ENCODE measurements at regions not wholly inside any gene's neighbourhood (a gene's known extent, or its start where the extent isn't known, plus 50 kb on each side); places are given as distances from the start of the nearest gene placed in this dataset.

DNA sequence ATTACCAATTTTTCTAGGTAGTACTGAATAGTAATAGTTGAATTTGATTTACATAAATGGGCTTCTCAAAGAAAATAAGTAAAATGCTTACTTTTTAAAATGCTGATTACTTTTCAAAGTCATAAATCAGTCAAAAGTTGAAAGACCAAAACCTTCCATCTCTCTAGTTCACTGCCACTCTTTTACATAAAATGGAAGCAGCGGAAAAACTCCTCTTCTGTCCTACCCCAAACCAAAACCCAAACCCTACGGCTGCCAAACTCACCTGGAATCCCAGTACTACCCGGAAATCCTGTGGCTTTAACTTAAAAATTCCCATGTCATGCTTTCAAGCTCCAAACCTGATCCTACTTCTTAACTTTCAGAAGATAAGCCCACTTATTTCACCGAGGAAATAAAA, 81.2 kb upstream of the MAPRE2 start:
- Histone ChIP-seq H3K27ac (ENCODE audit: low read depth, low read length) (no peak overlapping the region), H3K9ac (ENCODE audit: low read length) (no peak overlapping the region), H3K4me3 (ENCODE audit: low read depth in 1 of 2, low read length in 2 of 2) (no peak overlapping the region), H3K27me3 (ENCODE audit: control insufficient read depth in 1 of 2, insufficient read depth in 2 of 2, low read length in 2 of 2) (no peaks in the 10 kb centered on the region), H3K4me1 (ENCODE audit: insufficient read depth, low read length) (no peaks in the 10 kb centered on the region), H3K9me3 (ENCODE audit: low read length) (no peaks in the 10 kb centered on the region), H3K36me3 (ENCODE audit: insufficient read depth, low read length) (no peaks in the 10 kb centered on the region)

GRCh38 chr18:34965108-34965507, 76.1 kb upstream of the MAPRE2 start:
- no peak overlapping the region for H3K27ac ChIP-seq (ENCODE audit: low read depth, low read length)
- no peak overlapping the region for H3K4me3 ChIP-seq (ENCODE audit: low read depth in 1 of 2, low read length in 2 of 2)
- H3K36me3 ChIP-seq (ENCODE audit: insufficient read depth, low read length) = no peaks in the 10 kb centered on the region
- no peaks in the 10 kb centered on the region for H3K4me1 ChIP-seq (ENCODE audit: insufficient read depth, low read length)
- no peaks in the 10 kb centered on the region for H3K27me3 ChIP-seq (ENCODE audit: control insufficient read depth in 1 of 2, insufficient read depth in 2 of 2, low read length in 2 of 2)
- H3K9ac ChIP-seq (ENCODE audit: low read length) = no peak overlapping the region
- H3K9me3 ChIP-seq (ENCODE audit: low read length) = no peaks in the 10 kb centered on the region

DNA sequence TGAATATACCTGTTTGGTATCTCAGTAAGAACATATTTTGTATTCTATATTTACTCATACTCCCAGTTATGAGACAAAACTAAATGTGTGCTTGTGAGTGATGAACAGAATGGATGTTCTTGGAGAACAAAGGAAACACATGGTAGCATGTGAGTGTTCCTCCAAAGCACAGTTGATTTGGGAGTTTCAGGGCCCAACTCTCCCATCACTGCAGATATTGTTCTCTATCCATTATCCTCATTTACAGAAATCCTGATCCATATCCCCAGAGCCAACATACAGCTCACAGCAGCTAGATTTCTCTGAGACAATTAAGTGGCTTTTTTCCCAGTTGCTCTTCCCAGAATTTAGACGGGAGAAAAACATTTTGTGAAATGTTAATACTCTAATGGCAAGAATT, 75.6 kb upstream of the MAPRE2 start:
- H3K9me3 ChIP-seq (ENCODE audit: low read length) = no peaks in the 10 kb centered on the region
- H3K9ac ChIP-seq (ENCODE audit: low read length) = no peak overlapping the region
- no peak overlapping the region for H3K4me3 ChIP-seq (ENCODE audit: low read depth in 1 of 2, low read length in 2 of 2)
- H3K36me3 ChIP-seq (ENCODE audit: insufficient read depth, low read length) = no peaks in the 10 kb centered on the region
- H3K4me1 ChIP-seq (ENCODE audit: insufficient read depth, low read length) = no peaks in the 10 kb centered on the region
- no peak overlapping the region for H3K27ac ChIP-seq (ENCODE audit: low read depth, low read length)
- H3K27me3 ChIP-seq (ENCODE audit: control insufficient read depth in 1 of 2, insufficient read depth in 2 of 2, low read length in 2 of 2) = no peaks in the 10 kb centered on the region

- no peaks in the 10 kb centered on the region for H3K4me1 ChIP-seq (ENCODE audit: insufficient read depth, low read length)
- no peak overlapping the region for H3K4me3 ChIP-seq (ENCODE audit: low read depth in 1 of 2, low read length in 2 of 2)
- H3K36me3 ChIP-seq (ENCODE audit: insufficient read depth, low read length) = no peaks in the 10 kb centered on the region
- H3K27me3 ChIP-seq (ENCODE audit: control insufficient read depth in 1 of 2, insufficient read depth in 2 of 2, low read length in 2 of 2) = no peaks in the 10 kb centered on the region
- H3K27ac ChIP-seq (ENCODE audit: low read depth, low read length) = no peak overlapping the region
- H3K9me3 ChIP-seq (ENCODE audit: low read length) = no peaks in the 10 kb centered on the region
- no peak overlapping the region for H3K9ac ChIP-seq (ENCODE audit: low read length)
Observed at GRCh38 chr18:34970106-34970505, 71.1 kb upstream of the MAPRE2 start.

GRCh38 chr18:34971313-34971712, 69.9 kb upstream of the MAPRE2 start:
- Histone ChIP-seq H3K9me3 (ENCODE audit: low read length) (no peaks in the 10 kb centered on the region), H3K36me3 (ENCODE audit: insufficient read depth, low read length) (no peaks in the 10 kb centered on the region), H3K4me1 (ENCODE audit: insufficient read depth, low read length) (no peaks in the 10 kb centered on the region), H3K27ac (ENCODE audit: low read depth, low read length) (no peak overlapping the region), H3K27me3 (ENCODE audit: control insufficient read depth in 1 of 2, insufficient read depth in 2 of 2, low read length in 2 of 2) (no peaks in the 10 kb centered on the region), H3K9ac (ENCODE audit: low read length) (no peak overlapping the region), H3K4me3 (ENCODE audit: low read depth in 1 of 2, low read length in 2 of 2) (no peak overlapping the region)

DNA sequence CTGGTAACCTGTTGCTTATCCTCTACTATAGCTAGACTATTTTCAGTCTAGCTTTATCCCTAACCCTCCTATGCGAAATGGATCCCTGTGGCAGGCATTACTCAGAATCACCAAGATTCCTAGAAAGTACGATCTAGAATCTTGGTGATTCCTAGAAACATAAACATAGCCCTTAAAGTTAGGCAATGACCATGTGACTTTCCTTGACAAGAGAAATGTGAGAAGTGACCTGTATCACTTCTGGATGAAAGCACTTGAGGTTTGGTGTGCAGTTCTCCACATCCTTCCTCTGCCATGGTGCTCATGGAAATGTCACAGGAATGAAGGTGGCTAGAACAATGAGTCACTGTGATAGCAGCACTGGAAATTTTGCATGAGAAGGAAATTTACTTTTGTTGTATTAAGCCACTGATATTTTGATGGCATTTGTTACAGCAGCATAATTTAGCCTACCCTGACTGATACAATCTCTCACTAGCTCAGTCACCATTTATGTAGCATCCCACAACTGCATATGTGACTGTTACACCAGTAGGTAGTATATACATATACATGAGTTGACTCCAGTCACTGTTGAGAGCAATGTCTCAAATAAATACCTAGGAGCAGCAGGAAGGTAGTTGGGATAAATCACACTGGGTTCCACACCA, 68.3 kb upstream of the MAPRE2 start:
- Histone ChIP-seq H3K4me1 (ENCODE audit: insufficient read depth, low read length) (no peaks in the 10 kb centered on the region), H3K4me3 (ENCODE audit: low read depth in 1 of 2, low read length in 2 of 2) (no peak overlapping the region), H3K27ac (ENCODE audit: low read depth, low read length) (no peak overlapping the region), H3K36me3 (ENCODE audit: insufficient read depth, low read length) (no peaks in the 10 kb centered on the region), H3K9me3 (ENCODE audit: low read length) (no peaks in the 10 kb centered on the region), H3K27me3 (ENCODE audit: control insufficient read depth in 1 of 2, insufficient read depth in 2 of 2, low read length in 2 of 2) (peaks cover 0 to 4% of the 10 kb centered on the region in 2 donors), H3K9ac (ENCODE audit: low read length) (no peak overlapping the region)

GRCh38 chr18:34976123-34976522, 65.1 kb upstream of the MAPRE2 start:
- Histone ChIP-seq H3K36me3 (ENCODE audit: insufficient read depth, low read length) (no peaks in the 10 kb centered on the region), H3K9me3 (ENCODE audit: low read length) (no peaks in the 10 kb centered on the region), H3K9ac (ENCODE audit: low read length) (no peak overlapping the region), H3K27me3 (ENCODE audit: control insufficient read depth in 1 of 2, insufficient read depth in 2 of 2, low read length in 2 of 2) (peaks cover 0 to 4% of the 10 kb centered on the region in 2 donors), H3K4me3 (ENCODE audit: low read depth in 1 of 2, low read length in 2 of 2) (peak overlapping the region in 1 of 2 donors; percentile 66), H3K27ac (ENCODE audit: low read depth, low read length) (no peak overlapping the region), H3K4me1 (ENCODE audit: insufficient read depth, low read length) (peaks cover 8% of the 10 kb centered on the region)

DNA sequence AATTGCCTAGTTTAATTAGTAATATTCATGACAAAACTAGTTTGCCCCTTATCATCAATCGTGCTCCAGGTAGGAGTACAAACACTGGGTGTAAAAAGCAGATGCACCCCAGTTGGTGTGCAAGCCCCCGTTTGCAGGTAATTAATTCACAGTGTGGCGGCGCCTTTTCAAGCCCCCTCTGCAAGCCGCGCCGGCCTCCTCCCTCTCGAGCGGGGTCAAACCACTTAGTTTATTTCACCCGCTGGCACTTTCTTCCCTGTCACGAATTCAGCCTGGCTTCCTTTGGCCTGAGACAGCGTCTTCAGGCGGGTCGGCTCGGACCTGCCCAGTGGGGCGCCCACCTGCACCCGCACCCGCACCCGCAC, 64.7 kb upstream of the MAPRE2 start:
- H3K4me1 ChIP-seq (ENCODE audit: insufficient read depth, low read length) = peaks cover 8% of the 10 kb centered on the region
- no peaks in the 10 kb centered on the region for H3K9me3 ChIP-seq (ENCODE audit: low read length)
- H3K27me3 ChIP-seq (ENCODE audit: control insufficient read depth in 1 of 2, insufficient read depth in 2 of 2, low read length in 2 of 2) = peaks cover 0 to 4% of the 10 kb centered on the region in 2 donors
- no peak overlapping the region for H3K27ac ChIP-seq (ENCODE audit: low read depth, low read length)
- H3K36me3 ChIP-seq (ENCODE audit: insufficient read depth, low read length) = no peaks in the 10 kb centered on the region
- H3K9ac ChIP-seq (ENCODE audit: low read length) = no peak overlapping the region
- peak overlapping the region; percentile 66 to 88 for H3K4me3 ChIP-seq (ENCODE audit: low read depth in 1 of 2, low read length in 2 of 2)

- Histone ChIP-seq H3K4me3 (ENCODE audit: low read depth in 1 of 2, low read length in 2 of 2) (peak overlapping the region; percentile 66 to 88), H3K27me3 (ENCODE audit: control insufficient read depth in 1 of 2, insufficient read depth in 2 of 2, low read length in 2 of 2) (peaks cover 0 to 4% of the 10 kb centered on the region in 2 donors), H3K36me3 (ENCODE audit: insufficient read depth, low read length) (no peaks in the 10 kb centered on the region), H3K4me1 (ENCODE audit: insufficient read depth, low read length) (peaks cover 8% of the 10 kb centered on the region), H3K9me3 (ENCODE audit: low read length) (no peaks in the 10 kb centered on the region), H3K9ac (ENCODE audit: low read length) (peak overlapping the region; percentile 67), H3K27ac (ENCODE audit: low read depth, low read length) (peak overlapping the region; percentile 35)
Observed at GRCh38 chr18:34976899-34977837, 64.0 kb upstream of the MAPRE2 start.

GRCh38 chr18:34977838-34978532, 63.2 kb upstream of the MAPRE2 start:
- peaks cover 8% of the 10 kb centered on the region for H3K4me1 ChIP-seq (ENCODE audit: insufficient read depth, low read length)
- H3K27ac ChIP-seq (ENCODE audit: low read depth, low read length) = peak overlapping the region; percentile 54
- peak overlapping the region; percentile 67 for H3K9ac ChIP-seq (ENCODE audit: low read length)
- H3K27me3 ChIP-seq (ENCODE audit: control insufficient read depth in 1 of 2, insufficient read depth in 2 of 2, low read length in 2 of 2) = peaks cover 0 to 4% of the 10 kb centered on the region in 2 donors
- no peaks in the 10 kb centered on the region for H3K9me3 ChIP-seq (ENCODE audit: low read length)
- H3K4me3 ChIP-seq (ENCODE audit: low read depth in 1 of 2, low read length in 2 of 2) = peak overlapping the region; percentile 66 to 88
- no peaks in the 10 kb centered on the region for H3K36me3 ChIP-seq (ENCODE audit: insufficient read depth, low read length)

DNA sequence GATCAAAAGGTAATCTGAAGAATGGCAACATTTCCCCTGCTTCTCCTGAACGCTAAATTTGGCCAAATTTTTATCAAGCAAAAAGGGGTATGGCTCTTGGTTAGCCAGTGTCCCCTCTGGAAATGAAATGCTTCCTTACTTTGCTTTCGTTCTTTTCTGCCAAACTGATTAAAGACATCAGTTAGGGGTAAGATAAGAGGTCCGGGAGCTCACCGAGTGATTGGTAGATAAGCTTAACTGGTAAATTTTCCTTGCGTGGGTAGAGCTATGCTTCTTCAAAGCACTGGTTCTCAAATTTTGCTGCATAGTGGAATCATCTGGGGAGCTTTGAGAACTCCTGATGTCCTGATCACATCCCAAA, 62.7 kb upstream of the MAPRE2 start:
- peak overlapping the region; percentile 66 to 88 for H3K4me3 ChIP-seq (ENCODE audit: low read depth in 1 of 2, low read length in 2 of 2)
- peak overlapping the region; percentile 54 for H3K27ac ChIP-seq (ENCODE audit: low read depth, low read length)
- H3K27me3 ChIP-seq (ENCODE audit: control insufficient read depth in 1 of 2, insufficient read depth in 2 of 2, low read length in 2 of 2) = peaks cover 0 to 4% of the 10 kb centered on the region in 2 donors
- peak overlapping the region; percentile 67 for H3K9ac ChIP-seq (ENCODE audit: low read length)
- no peaks in the 10 kb centered on the region for H3K36me3 ChIP-seq (ENCODE audit: insufficient read depth, low read length)
- no peaks in the 10 kb centered on the region for H3K9me3 ChIP-seq (ENCODE audit: low read length)
- H3K4me1 ChIP-seq (ENCODE audit: insufficient read depth, low read length) = peaks cover 8% of the 10 kb centered on the region
